Thyroid gland (tissue), 4 donors: ENCODE measurements at regions not wholly inside any gene's neighbourhood (a gene's known extent, or its start where the extent isn't known, plus 50 kb on each side); places are given as distances from the start of the nearest gene placed in this dataset.

Experiments
- DNase-seq, 2 donors: peaks; one replicate each; pipeline ENCODE4 v3.0.0-alpha.2; 2019
- H3K27ac ChIP-seq, 3 donors: fragments of 200-600 bp; sonication (generic); 1 replicate in 2 of 3; 2 replicates in 1 of 3; pipeline ENCODE4 v1.5.1; 2016 to 2019; ENCODE audit warnings: mild to moderate bottlenecking in 1 of 3, moderate library complexity in 1 of 3
- H3K27me3 ChIP-seq: fragments of 200-600 bp; sonication (generic); one replicate; pipeline ENCODE4 v1.5.1; 2019
- H3K36me3 ChIP-seq, 2 donors: fragments of 200-600 bp; sonication (generic); one replicate each; pipeline ENCODE4 v1.5.1; 2016 to 2019
- H3K4me1 ChIP-seq, 2 donors: fragments of 200-600 bp; sonication (generic); one replicate each; pipeline ENCODE4 v1.5.1; 2017 to 2019
- H3K4me3 ChIP-seq, 3 donors: fragments of 200-600 bp; sonication (generic); replicated peaks in 1 of 3; 1 replicate in 2 of 3; 2 replicates in 1 of 3; pipeline ENCODE4 v1.5.1; 2016; ENCODE audit warnings: mild to moderate bottlenecking in 1 of 3
- H3K9me3 ChIP-seq: fragments of 200-600 bp; sonication (generic); one replicate; pipeline ENCODE4 v1.5.1; 2017
- CTCF ChIP-seq, 6 experiments: fragments of 200-600 bp in 3 of 6; fragments of 450-650 bp in 3 of 6; sonication (generic) in 3 of 6; IDR thresholded peaks; one replicate each; pipeline ENCODE4 v1.5.1; 2016 to 2019; ENCODE audit warnings: antibody characterized with exemption in 6 of 6, mild to moderate bottlenecking in 2 of 6, inconsistent platforms in 1 of 6, moderate library complexity in 1 of 6
- POLR2A ChIP-seq, 2 donors: fragments of 450-650 bp; IDR thresholded peaks; one replicate each; pipeline ENCODE4 v1.6.1; 2017; ENCODE audit warnings: antibody characterized with exemption in 2 of 2, mild to moderate bottlenecking in 2 of 2, moderate library complexity in 1 of 2
- WGBS, 2 donors: methylation state at CpG; one replicate each; pipeline ENCODE4 v1.1.5; 2017; 5-methylcytosine and 5-hydroxymethylcytosine counted together
- intact Hi-C: fragments of 100-400 bp; cut with DNase I; formaldehyde crosslinking; loops from one replicate; pipeline ENCODE4 v1.15.1; 2023

DNA sequence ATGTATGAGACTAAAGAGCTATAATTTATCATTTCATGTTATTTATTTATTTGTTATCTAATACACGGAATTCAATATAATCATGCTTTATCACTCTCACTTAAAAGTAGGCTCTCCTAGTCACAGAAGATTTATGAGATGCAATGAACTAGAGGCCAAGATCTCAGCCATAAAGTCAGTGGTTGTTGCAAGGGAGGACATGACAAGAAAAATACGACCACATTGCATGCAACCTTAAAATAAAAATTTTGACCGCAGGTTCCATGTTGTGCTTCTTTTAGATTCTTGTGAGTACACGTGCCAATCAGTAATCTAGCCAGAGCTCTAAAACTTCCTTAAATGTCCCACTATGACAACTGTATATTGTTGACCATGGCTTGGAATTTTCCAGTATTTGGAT lies 75.9 kb upstream of the SP8 start:
- H3K4me3 ChIP-seq: no peak overlapping the region
- no peak overlapping the region for H3K27ac ChIP-seq
- intact Hi-C loops: no loop called here
- no peaks in the 10 kb centered on the region for H3K9me3 ChIP-seq
- no peaks in the 10 kb centered on the region for H3K36me3 ChIP-seq
- TF ChIP-seq POLR2A (IDR thresholded peaks at IDR 0.05): no peak
- TF ChIP-seq CTCF (IDR thresholded peaks at IDR 0.05): no peak
- no peak for DNase-seq
- no peaks in the 10 kb centered on the region for H3K4me1 ChIP-seq
- 83 to 86% methylated on average over 4 of the region's 4 CpGs for WGBS, 2 donors
- H3K27me3 ChIP-seq: no peaks in the 10 kb centered on the region

- Histone ChIP-seq H3K27ac (no peak overlapping the region), H3K36me3 (no peaks in the 10 kb centered on the region), H3K9me3 (no peaks in the 10 kb centered on the region), H3K4me3 (no peak overlapping the region), H3K27me3 (no peaks in the 10 kb centered on the region), H3K4me1 (no peaks in the 10 kb centered on the region)
- no peak for TF ChIP-seq POLR2A (IDR thresholded peaks at IDR 0.05)
- TF ChIP-seq CTCF (IDR thresholded peaks at IDR 0.05): no peak
- intact Hi-C loops: no loop called here
- 92 to 94% methylated on average over 3 of the region's 3 CpGs for WGBS, 2 donors
- no peak for DNase-seq
Observed at GRCh38 chr7:20864221-20864620, 77.5 kb upstream of the SP8 start.

DNA sequence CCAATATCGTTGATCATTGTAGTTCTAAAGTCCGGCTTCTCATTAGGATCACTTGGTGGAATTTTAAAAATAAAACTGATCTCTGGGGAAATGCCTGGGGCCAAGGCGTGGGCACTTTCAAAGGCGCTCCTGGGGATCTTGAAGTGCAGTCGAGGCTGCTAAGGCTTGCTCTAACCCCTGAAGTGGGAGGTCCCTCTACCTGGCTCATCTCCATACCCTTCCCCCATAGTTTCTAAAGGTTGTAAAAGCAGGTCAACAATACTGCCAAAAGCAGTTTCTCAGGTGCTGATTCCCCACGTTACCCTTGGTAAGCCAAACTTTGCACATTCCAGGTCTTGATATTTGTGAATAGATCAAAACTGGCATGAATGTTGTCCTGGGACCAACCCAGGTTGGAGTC lies 79.0 kb upstream of the SP8 start:
- H3K27me3 ChIP-seq: no peaks in the 10 kb centered on the region
- no peak for DNase-seq
- no peaks in the 10 kb centered on the region for H3K4me1 ChIP-seq
- H3K9me3 ChIP-seq: no peaks in the 10 kb centered on the region
- TF ChIP-seq CTCF (IDR thresholded peaks at IDR 0.05) (no peak), POLR2A (IDR thresholded peaks at IDR 0.05) (no peak)
- H3K36me3 ChIP-seq: no peaks in the 10 kb centered on the region
- intact Hi-C loops: no loop called here
- 84 to 85% methylated on average over 6 of the region's 6 CpGs for WGBS, 2 donors
- H3K4me3 ChIP-seq: no peak overlapping the region
- H3K27ac ChIP-seq: no peak overlapping the region

- intact Hi-C loops: no loop called here
- no peak overlapping the region for H3K4me3 ChIP-seq
- 97 to 98% methylated on average over 2 of the region's 2 CpGs for WGBS, 2 donors
Observed at GRCh38 chr7:20870977-20871376, 84.3 kb upstream of the SP8 start.

DNA sequence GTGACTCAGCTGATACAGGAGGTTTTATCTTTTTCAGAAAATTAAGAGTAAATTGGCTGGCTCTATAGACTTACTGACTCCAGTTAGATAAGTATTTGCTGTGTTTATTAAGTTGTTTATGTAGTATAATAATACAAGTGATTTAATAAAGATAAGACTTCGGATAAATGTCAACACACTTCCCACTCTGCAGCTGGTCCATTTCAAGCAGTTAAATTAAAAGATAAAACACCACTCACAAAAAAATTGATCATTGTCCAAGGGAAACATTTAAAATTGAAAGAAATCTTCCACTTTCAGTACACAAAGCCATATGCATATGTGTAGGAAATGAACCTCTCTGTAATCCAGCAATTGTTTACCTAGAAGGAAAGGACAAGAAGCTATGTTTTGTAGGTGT lies 106.1 kb upstream of the SP8 start:
- no peaks in the 10 kb centered on the region for H3K36me3 ChIP-seq
- 31 to 43% methylated on average over 1 of the region's 1 CpG for WGBS, 2 donors
- intact Hi-C loops: no loop called here

More at GRCh38 chr7:20870977-20871376, 84.3 kb upstream of the SP8 start:
- Histone ChIP-seq H3K9me3 (no peaks in the 10 kb centered on the region), H3K4me1 (no peaks in the 10 kb centered on the region), H3K27me3 (no peaks in the 10 kb centered on the region), H3K36me3 (no peaks in the 10 kb centered on the region), H3K27ac (no peak overlapping the region)
- no peak for DNase-seq
- TF ChIP-seq POLR2A (IDR thresholded peaks at IDR 0.05) (no peak), CTCF (IDR thresholded peaks at IDR 0.05) (no peak)

More for the DNA sequence above, 106.1 kb upstream of the SP8 start:
- Histone ChIP-seq H3K4me3 (no peak overlapping the region), H3K9me3 (no peaks in the 10 kb centered on the region), H3K27ac (no peak overlapping the region), H3K4me1 (no peaks in the 10 kb centered on the region), H3K27me3 (no peaks in the 10 kb centered on the region)
- no peak for DNase-seq
- no peak for TF ChIP-seq CTCF (IDR thresholded peaks at IDR 0.05)
- TF ChIP-seq POLR2A (IDR thresholded peaks at IDR 0.05): no peak
